ENCODE measurements at regions not wholly inside any gene's neighbourhood (a gene's known extent, or its start where the extent isn't known, plus 50 kb on each side); places are given as distances from the start of the nearest gene placed in this dataset.

DNA sequence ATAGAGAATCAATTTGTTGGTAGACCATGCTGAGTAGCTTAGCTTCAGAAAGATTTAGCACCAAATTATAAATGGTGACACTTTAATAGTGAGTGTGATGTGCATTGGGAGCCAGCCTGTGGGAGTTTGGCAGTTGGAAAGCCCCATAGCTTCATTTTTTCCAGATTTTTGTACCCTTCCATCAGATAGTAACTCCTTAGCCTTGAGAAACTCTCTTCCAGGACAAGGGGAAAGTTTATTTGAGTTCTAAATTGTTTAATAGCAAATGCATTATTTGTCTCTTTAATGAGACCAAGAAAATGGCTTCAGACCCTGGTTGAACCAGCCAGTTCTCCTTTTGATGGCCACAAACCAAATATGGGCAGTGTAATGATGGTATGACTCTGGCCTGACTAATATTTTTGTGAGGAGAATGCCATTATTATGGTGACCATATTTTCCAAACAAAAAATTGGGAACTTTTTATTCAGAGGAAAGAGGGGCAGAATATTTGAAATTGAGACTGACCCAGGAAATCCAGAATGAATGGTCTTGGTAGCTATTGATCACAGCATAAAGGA is 49.8 kb downstream of the PLCE1 start:
- no peak overlapping the region for H3K4me3 ChIP-seq
- no peak overlapping the region for H3K27ac ChIP-seq
- DNase-seq (no peak), ATAC-seq (no peak)
- TF ChIP-seq, protein P1, sequence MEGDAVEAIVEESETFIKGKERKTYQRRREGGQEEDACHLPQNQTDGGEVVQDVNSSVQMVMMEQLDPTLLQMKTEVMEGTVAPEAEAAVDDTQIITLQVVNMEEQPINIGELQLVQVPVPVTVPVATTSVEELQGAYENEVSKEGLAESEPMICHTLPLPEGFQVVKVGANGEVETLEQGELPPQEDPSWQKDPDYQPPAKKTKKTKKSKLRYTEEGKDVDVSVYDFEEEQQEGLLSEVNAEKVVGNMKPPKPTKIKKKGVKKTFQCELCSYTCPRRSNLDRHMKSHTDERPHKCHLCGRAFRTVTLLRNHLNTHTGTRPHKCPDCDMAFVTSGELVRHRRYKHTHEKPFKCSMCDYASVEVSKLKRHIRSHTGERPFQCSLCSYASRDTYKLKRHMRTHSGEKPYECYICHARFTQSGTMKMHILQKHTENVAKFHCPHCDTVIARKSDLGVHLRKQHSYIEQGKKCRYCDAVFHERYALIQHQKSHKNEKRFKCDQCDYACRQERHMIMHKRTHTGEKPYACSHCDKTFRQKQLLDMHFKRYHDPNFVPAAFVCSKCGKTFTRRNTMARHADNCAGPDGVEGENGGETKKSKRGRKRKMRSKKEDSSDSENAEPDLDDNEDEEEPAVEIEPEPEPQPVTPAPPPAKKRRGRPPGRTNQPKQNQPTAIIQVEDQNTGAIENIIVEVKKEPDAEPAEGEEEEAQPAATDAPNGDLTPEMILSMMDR (IDR thresholded peaks at IDR 0.05): no peak
- TF ChIP-seq POLR2A (IDR thresholded peaks at IDR 0.05): no peak
- H3K27me3 ChIP-seq: no peaks in the 10 kb centered on the region
- intact Hi-C loops (cut with DNase I): no loop called here
- H3K36me3 ChIP-seq: no peaks in the 10 kb centered on the region
- H3K4me1 ChIP-seq: no peaks in the 10 kb centered on the region
- no peaks in the 10 kb centered on the region for H3K9me3 ChIP-seq

DNA sequence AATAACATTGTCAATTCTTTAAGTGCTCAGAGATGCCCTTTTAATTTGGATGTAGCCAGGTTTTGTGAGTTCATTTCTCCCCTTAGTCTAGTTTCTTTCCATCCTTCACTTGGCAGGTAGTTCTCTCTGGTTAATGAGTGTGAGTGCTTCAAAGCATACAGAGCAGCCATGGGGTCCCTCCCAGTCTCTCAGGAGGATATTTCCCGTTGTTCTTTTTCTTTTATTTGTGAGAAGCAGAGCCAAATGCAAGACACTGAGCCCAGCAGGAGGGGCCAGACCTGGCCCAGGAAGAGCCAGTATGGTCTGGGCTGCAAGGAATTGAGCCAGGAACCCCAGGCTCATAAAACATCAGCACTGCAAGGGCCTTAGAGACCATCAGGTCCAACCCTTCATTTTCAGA is 52.4 kb downstream of the PLCE1 start:
- ATAC-seq (no peak), DNase-seq (no peak)
- Histone ChIP-seq H3K27ac (no peak overlapping the region), H3K36me3 (no peaks in the 10 kb centered on the region), H3K4me1 (no peaks in the 10 kb centered on the region), H3K9me3 (no peaks in the 10 kb centered on the region), H3K4me3 (no peak overlapping the region), H3K27me3 (no peaks in the 10 kb centered on the region)
- 27% methylated on average over 1 of the region's 1 CpG for WGBS (ENCODE audit: insufficient coverage, low coverage, low lambda C conversion rate, missing lambda C conversion rate)
- intact Hi-C loops (cut with DNase I): no loop called here
- TF ChIP-seq, protein P1 (IDR thresholded peaks at IDR 0.05): no peak
- TF ChIP-seq POLR2A (IDR thresholded peaks at IDR 0.05): no peak

DNA sequence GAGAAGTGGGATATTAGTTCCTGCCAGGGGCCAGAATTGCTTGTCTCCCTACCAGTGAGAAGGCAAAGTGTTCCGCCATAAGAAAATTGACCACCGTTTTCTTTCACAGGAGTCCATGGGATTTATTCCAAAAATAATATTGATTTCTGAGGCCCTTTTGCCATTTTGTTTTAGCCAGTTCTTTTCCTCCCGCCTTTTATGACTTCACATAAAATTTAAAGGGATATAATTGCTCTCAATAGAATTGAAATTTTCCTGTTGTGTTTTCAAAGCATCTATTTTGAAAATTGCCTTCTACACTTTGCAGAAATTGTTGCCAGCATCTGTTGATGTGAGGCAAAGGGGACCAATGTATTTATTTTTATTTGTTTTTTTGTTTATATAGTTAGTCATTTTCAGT is 53.6 kb downstream of the PLCE1 start:
- no peak overlapping the region for H3K27ac ChIP-seq
- H3K9me3 ChIP-seq: no peaks in the 10 kb centered on the region
- WGBS (ENCODE audit: insufficient coverage, low coverage, low lambda C conversion rate, missing lambda C conversion rate): 74% methylated on average over 3 of the region's 3 CpGs
- intact Hi-C loops (cut with DNase I): no loop called here
- DNase-seq: no peak
- no peak overlapping the region for H3K4me3 ChIP-seq
- H3K36me3 ChIP-seq: no peaks in the 10 kb centered on the region
- TF ChIP-seq, protein P1 (IDR thresholded peaks at IDR 0.05): no peak
- H3K4me1 ChIP-seq: no peaks in the 10 kb centered on the region
- H3K27me3 ChIP-seq: no peaks in the 10 kb centered on the region
- ATAC-seq: no peak

DNA sequence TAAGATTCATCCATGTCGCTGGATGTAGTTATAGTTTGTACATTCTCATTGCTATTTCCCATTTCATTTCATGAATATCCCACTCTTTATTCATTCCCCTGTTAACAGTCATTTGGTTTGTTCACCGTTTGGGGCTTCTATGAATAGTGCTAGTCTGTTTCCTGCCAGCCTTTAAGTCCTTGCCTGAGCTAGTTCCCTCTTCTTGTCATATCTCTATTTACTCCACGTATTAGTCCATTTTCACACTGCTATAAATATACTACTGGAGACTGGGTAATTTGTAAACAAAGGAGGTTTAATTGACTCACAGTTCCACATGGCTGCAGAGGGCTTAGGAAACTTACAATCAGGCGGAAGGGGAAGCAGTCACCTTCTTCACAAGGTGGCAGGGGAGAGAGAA is 56.2 kb downstream of the PLCE1 start:
- no peak for ATAC-seq
- Histone ChIP-seq H3K27me3 (no peaks in the 10 kb centered on the region), H3K9me3 (no peaks in the 10 kb centered on the region), H3K27ac (no peak overlapping the region), H3K4me1 (no peaks in the 10 kb centered on the region), H3K36me3 (no peaks in the 10 kb centered on the region), H3K4me3 (no peak overlapping the region)
- WGBS (ENCODE audit: insufficient coverage, low coverage, low lambda C conversion rate, missing lambda C conversion rate): 49% methylated on average over 3 of the region's 4 CpGs
- no peak for TF ChIP-seq POLR2A (IDR thresholded peaks at IDR 0.05)
- TF ChIP-seq, protein P1 (IDR thresholded peaks at IDR 0.05): no peak
- intact Hi-C loops (cut with DNase I): no loop called here
- no peak for DNase-seq

DNA sequence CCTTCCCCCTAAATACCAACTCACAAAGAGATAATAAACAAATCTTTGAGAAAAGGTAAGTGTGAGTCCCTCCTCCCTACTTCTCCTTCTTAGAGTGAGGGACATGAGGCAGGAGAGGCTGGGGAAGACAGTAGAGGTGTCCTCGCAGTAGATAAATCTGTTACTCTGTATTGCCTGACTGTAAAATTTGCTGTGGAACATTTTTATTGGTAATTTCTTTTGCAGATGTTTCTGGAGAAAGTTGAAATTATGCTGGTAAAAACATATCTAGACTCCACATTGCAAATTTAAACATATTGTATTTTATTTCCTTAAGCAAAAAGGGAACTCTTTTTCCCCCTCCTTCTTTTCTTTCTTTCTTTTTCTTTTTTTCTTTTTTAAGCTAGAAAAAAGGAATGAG is 58.5 kb downstream of the PLCE1 start:
- no peaks in the 10 kb centered on the region for H3K4me1 ChIP-seq
- ATAC-seq (no peak), DNase-seq (no peak)
- H3K4me3 ChIP-seq: no peak overlapping the region
- H3K36me3 ChIP-seq: no peaks in the 10 kb centered on the region
- no peaks in the 10 kb centered on the region for H3K27me3 ChIP-seq
- WGBS (ENCODE audit: insufficient coverage, low coverage, low lambda C conversion rate, missing lambda C conversion rate): 83% methylated on average over 1 of the region's 1 CpG
- intact Hi-C loops (cut with DNase I): no loop called here
- no peaks in the 10 kb centered on the region for H3K9me3 ChIP-seq
- TF ChIP-seq POLR2A (IDR thresholded peaks at IDR 0.05): no peak
- TF ChIP-seq, protein P1 (IDR thresholded peaks at IDR 0.05): no peak
- H3K27ac ChIP-seq: no peak overlapping the region

Data from right lobe of liver (tissue), 6 donors.